GM12872 (cell line): ENCODE measurements at regions not wholly inside any gene's neighbourhood (a gene's known extent, or its start where the extent isn't known, plus 50 kb on each side); places are given as distances from the start of the nearest gene placed in this dataset.

ENCODE experiments used
- TF ChIP-seq, protein P1 (sequence below): IDR thresholded peaks from 3 replicates; pipeline ENCODE4 v1.5.1; 2011; ENCODE audit warnings: low read depth, mild to moderate bottlenecking, low read length, moderate library complexity; ENCODE audit not compliant: insufficient read depth

DNA sequence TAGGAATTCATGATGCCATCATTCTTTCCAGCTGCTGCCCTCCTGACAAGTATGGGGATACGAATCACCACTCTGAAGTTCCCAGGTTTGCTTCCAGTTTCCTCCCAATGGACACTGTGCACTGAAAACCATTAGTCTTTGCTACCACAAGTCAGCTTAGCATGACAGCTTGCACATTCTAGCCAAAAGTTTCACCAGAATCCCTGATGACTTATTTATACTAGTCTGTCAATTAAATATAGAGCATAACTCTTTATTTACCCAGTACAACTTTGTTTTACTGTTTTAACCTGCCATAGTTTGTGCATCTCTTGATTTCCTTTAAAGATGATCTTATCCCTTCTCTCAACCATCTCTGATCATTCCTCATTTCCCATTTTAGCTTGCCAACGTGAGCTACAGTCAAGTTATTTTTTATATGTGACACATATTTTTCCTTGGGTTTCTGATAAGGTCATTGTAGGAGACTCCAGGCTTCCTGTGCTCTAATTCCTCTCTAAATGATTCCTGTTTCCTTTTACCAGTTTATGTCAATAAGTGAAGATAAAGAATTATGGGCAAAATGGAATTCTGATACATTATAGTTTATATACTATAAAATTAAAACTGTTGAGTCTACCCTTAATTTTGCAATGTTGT lies 167.5 kb upstream of the MEOX2 start:
- TF ChIP-seq, protein P1, sequence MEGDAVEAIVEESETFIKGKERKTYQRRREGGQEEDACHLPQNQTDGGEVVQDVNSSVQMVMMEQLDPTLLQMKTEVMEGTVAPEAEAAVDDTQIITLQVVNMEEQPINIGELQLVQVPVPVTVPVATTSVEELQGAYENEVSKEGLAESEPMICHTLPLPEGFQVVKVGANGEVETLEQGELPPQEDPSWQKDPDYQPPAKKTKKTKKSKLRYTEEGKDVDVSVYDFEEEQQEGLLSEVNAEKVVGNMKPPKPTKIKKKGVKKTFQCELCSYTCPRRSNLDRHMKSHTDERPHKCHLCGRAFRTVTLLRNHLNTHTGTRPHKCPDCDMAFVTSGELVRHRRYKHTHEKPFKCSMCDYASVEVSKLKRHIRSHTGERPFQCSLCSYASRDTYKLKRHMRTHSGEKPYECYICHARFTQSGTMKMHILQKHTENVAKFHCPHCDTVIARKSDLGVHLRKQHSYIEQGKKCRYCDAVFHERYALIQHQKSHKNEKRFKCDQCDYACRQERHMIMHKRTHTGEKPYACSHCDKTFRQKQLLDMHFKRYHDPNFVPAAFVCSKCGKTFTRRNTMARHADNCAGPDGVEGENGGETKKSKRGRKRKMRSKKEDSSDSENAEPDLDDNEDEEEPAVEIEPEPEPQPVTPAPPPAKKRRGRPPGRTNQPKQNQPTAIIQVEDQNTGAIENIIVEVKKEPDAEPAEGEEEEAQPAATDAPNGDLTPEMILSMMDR, result no peak

DNA sequence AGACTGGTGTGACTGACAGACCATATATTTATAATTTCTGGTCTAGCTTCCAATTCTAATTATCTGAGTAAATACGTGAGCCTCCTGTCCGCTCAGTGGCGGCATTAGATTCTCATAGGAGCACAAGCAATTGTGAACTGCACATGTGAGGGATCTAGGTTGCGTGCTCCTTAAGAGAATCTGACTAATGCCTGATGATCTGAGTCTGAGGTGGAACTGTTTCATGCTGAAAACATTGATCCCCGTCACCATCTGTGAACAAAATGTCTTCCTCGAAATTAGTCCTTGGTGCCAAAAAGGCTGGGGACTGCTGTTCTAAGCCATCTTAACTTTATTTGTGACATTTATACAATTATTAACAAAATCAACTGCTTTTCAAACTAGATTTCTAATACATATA lies 164.7 kb upstream of the MEOX2 start:
- TF ChIP-seq, protein P1, result no peak

DNA sequence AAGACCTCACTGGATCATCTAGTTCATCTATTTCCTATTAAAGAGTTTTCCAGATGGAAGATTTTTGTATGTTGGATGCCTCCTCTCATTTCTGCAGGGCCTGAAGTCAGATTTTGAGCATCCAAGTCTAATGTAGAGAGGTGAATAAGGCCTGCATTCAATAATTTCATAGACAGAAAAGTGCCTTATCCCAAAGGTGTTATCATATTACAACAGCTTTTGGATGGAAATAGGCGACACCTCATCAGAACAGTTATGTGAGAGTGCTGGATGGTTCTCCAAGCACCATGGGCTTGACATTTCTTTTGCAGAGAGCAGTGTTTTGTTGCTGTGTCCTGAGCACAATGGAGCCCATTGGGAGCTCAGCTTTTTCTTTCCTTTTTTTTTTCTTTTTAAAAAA lies 162.4 kb upstream of the MEOX2 start:
- TF ChIP-seq, protein P1, result no peak

DNA sequence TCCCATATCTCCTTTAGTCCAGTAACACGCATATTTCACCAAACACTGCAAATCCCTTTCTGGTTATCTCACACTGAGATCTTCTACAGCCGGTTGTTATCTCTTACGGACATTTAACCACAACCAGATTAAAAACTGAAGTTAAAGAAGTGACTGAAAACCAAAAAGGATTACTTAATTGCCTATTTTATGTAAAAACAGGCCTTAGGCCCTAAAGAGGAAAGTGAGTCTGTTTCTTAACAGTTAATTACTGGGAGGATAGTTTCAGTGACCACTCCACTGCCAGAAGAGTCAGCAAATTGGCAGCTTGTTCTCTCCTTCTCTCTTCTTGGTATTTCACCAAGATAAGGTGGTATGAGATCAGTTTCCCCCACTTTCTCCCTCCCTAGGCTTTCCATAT lies 161.9 kb upstream of the MEOX2 start:
- TF ChIP-seq, protein P1, result no peak

DNA sequence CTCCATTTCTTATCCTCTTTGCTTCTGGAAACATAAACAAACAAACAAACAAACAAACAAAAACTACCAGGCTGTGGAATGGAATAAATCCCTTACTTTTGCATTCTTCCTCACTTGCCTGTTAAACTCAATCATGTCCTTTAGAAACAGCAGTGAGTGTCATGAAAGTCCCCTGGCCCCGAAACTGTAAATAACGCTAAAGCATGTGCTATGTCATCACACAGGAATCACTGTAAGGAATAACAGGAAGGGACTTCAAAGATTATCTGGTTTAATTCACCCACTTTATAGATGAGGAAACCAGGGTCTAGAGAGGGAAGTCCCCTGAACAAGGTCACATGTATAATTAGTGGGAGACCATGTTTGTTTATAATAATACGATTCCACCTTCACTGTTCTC lies 159.4 kb upstream of the MEOX2 start:
- TF ChIP-seq, protein P1, result no peak

DNA sequence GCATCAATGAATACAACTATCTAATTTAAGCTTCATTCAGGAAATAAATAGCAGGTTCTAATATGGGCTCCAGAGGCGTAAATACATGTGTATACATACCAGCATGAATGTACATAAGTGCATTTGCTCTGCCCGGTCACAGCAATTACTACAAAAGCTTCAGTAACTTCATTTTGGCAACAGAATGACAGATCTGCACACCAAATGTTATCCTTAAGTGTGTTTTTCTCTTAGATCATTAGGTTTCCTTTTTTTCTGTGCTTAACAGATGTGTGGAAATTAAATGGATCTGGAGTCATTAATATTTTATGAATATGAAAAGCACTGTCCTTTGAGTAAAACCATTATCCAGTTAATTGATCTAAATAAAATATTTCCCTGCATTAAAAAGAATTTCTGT lies 159.0 kb upstream of the MEOX2 start:
- TF ChIP-seq, protein P1, result no peak

DNA sequence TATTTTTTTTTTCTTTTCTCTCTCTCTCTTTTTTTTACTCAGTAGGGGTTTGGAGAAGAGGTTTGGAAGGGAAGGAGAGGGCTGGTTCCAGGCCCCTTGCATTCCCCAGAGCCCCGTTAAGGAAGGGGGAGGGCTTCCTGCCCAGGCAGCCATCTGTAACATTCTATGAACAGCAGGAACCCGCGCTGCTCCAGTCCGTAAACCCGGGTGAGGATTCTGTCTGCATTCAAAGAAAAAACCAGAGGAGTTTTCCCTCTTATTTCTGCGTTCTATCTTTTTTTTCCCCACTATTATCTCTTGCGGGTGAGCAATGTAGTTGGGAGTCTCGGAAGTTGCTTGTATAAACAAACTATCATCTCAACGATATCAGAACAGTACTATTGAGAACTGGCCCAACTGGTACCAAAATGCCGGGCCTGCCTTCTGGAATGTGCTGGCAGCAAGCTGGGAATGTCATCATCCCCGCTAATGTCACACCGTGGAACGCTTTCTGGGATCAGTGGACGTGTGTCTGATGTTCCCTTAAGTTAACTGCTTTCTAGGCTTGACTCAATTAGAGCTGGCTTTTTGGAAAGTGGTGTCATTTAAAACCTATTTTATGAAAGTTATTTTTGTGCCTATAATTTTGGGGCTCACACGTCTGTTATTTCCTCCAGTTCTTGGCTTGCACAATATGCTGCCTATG lies 153.1 kb upstream of the MEOX2 start:
- TF ChIP-seq, protein P1, result no peak
